H1 (cell line): ENCODE measurements at regions not wholly inside any gene's neighbourhood (a gene's known extent, or its start where the extent isn't known, plus 50 kb on each side); places are given as distances from the start of the nearest gene placed in this dataset.

ENCODE experiments used
- CTCF ChIA-PET: fragments of 300-600 bp; sonication (Branson Sonifier 250); formaldehyde crosslinking; loops from one replicate; lab custom pipeline; 2021; ENCODE audit not compliant: partially characterized antibody; lab: Charles Lee
- POLR2A ChIA-PET: fragments of 300-600 bp; sonication (Branson Sonifier 250); formaldehyde crosslinking; loops from one replicate; lab custom pipeline; 2021; ENCODE audit warnings: inconsistent platforms; ENCODE audit not compliant: partially characterized antibody; lab: Charles Lee
- DNase-seq, 2 experiments: peaks; one replicate each; pipeline versions ENCODE4 v3.0.0 to v3.0.0-alpha.2; 2010 to 2022; ENCODE audit warnings: low spot score in 2 of 2, low read depth in 1 of 2, mixed read lengths in 1 of 2
- FAIRE-seq: peaks from 2 replicates; lab custom pipeline; 2011; peaks lifted over from hg19 to GRCh38; lab: Jason Lieb, UNC
- H2AFZ ChIP-seq: 2 replicates; pipeline ENCODE4 v1.8.1; 2012; ENCODE audit warnings: low read length, inconsistent platforms
- H2AK5ac ChIP-seq: 2 replicates; pipeline ENCODE4 v1.6.1; 2013; ENCODE audit warnings: low read depth, low read length
- H2BK120ac ChIP-seq: replicated peaks from 2 replicates; pipeline ENCODE3; 2013; ENCODE audit warnings: low read depth, low read length, inconsistent platforms
- H2BK12ac ChIP-seq: 2 replicates; pipeline ENCODE4 v1.6.1; 2013; ENCODE audit warnings: low read depth, low read length
- H2BK15ac ChIP-seq: 2 replicates; pipeline ENCODE4 v1.6.1; 2013; ENCODE audit warnings: low read length
- H2BK20ac ChIP-seq: 2 replicates; pipeline ENCODE4 v1.6.1; 2013; ENCODE audit warnings: low read length
- H2BK5ac ChIP-seq: 2 replicates; pipeline ENCODE4 v1.6.1; 2013; ENCODE audit warnings: low read depth, low read length
- H3K14ac ChIP-seq: 2 replicates; pipeline ENCODE4 v1.6.1; 2013; ENCODE audit warnings: inconsistent platforms; ENCODE audit not compliant: insufficient read length
- H3K18ac ChIP-seq: 2 replicates; pipeline ENCODE4 v1.6.1; 2013; ENCODE audit warnings: low read length; ENCODE audit errors: extremely low read depth
- H3K23ac ChIP-seq: 2 replicates; pipeline ENCODE4 v1.6.1; 2013; ENCODE audit warnings: inconsistent platforms; ENCODE audit not compliant: insufficient read length
- H3K23me2 ChIP-seq: 2 replicates; pipeline ENCODE4 v1.6.1; 2013; ENCODE audit warnings: low read depth, low read length
- H3K27ac ChIP-seq: 2 replicates; pipeline ENCODE4 v1.6.1; 2011; ENCODE audit warnings: low read depth, low read length, inconsistent platforms
- H3K27me3 ChIP-seq, 4 experiments: replicated peaks in 1 of 4; 1 replicate in 1 of 4; 2 replicates in 3 of 4; pipeline versions ENCODE4 v1.6.1 to v1.8.1; 2011 to 2013; ENCODE audit warnings: low read length in 3 of 4, mild to moderate bottlenecking in 3 of 4, inconsistent platforms in 2 of 4, mixed read lengths in 2 of 4, moderate library complexity in 1 of 4; ENCODE audit not compliant: control insufficient read depth in 3 of 4, insufficient read depth in 3 of 4; ENCODE audit errors: extremely low read depth in 1 of 4
- H3K36me3 ChIP-seq, 4 experiments: 2 replicates each; pipeline versions ENCODE4 v1.6.1 to v1.8.1; 2011 to 2013; ENCODE audit warnings: mild to moderate bottlenecking in 4 of 4, low read length in 3 of 4, moderate library complexity in 2 of 4, control low read depth in 1 of 4, inconsistent platforms in 1 of 4; ENCODE audit not compliant: insufficient read depth in 4 of 4, control insufficient read depth in 2 of 4
- H3K4ac ChIP-seq: replicated peaks from 2 replicates; pipeline ENCODE3; 2013; ENCODE audit warnings: low read length, low read depth, mixed read lengths, inconsistent platforms; ENCODE audit not compliant: insufficient read length
- H3K4me1 ChIP-seq, 4 experiments: replicated peaks in 1 of 4; 1 replicate in 1 of 4; 2 replicates in 3 of 4; pipeline versions ENCODE4 v1.6.1 to v1.8.1; 2011 to 2013; ENCODE audit warnings: low read length in 3 of 4, inconsistent platforms in 2 of 4, mixed read lengths in 1 of 4; ENCODE audit not compliant: insufficient read depth in 4 of 4, control insufficient read depth in 3 of 4
- H3K4me2 ChIP-seq, 2 experiments: 2 replicates each; pipeline versions ENCODE4 v1.6.1 to v1.8.1; 2011 to 2013; ENCODE audit warnings: low read depth in 2 of 2, low read length in 2 of 2, control low read depth in 1 of 2, inconsistent platforms in 1 of 2, mild to moderate bottlenecking in 1 of 2; ENCODE audit not compliant: insufficient read depth in 1 of 2
- H3K4me3 ChIP-seq, 4 experiments: fragments of 200-600, 300-600 bp in 1 of 4; sonication (generic), shearing (Covaris generic), sonication (Bioruptor Twin) in 1 of 4; 2 replicates each; pipeline versions ENCODE4 v1.5.1 to v1.8.1; 2011 to 2016; ENCODE audit warnings: low read length in 4 of 4, low read depth in 3 of 4, control low read depth in 2 of 4, inconsistent platforms in 2 of 4, mild to moderate bottlenecking in 2 of 4, mixed read lengths in 1 of 4, moderate library complexity in 1 of 4; ENCODE audit not compliant: insufficient read depth in 2 of 4; ENCODE audit errors: extremely low read depth in 1 of 4
- H3K56ac ChIP-seq: replicated peaks from 2 replicates; pipeline ENCODE3; 2013; ENCODE audit warnings: low read depth, mild to moderate bottlenecking, mixed read lengths, low read length, inconsistent platforms; ENCODE audit not compliant: insufficient read length
- H3K79me1 ChIP-seq: 2 replicates; pipeline ENCODE4 v1.6.1; 2013; ENCODE audit warnings: low read depth, low read length, control low read depth
- H3K79me2 ChIP-seq, 2 experiments: 2 replicates each; pipeline versions ENCODE4 v1.6.1 to v1.8.1; 2012 to 2013; ENCODE audit warnings: low read length in 2 of 2, mild to moderate bottlenecking in 2 of 2, inconsistent platforms in 1 of 2; ENCODE audit not compliant: insufficient read depth in 2 of 2, control insufficient read depth in 1 of 2
- H3K9ac ChIP-seq, 4 experiments: replicated peaks in 1 of 4; 1 replicate in 1 of 4; 2 replicates in 3 of 4; pipeline versions ENCODE4 v1.6.1 to v1.8.1; 2011 to 2013; ENCODE audit warnings: low read depth in 3 of 4, low read length in 3 of 4, control low read depth in 2 of 4, mild to moderate bottlenecking in 2 of 4, moderate library complexity in 2 of 4, inconsistent platforms in 1 of 4; ENCODE audit errors: extremely low read depth in 1 of 4
- H3K9me3 ChIP-seq, 2 experiments: 2 replicates each; pipeline versions ENCODE4 v1.6.1 to v1.8.1; 2012 to 2013; ENCODE audit warnings: mild to moderate bottlenecking in 2 of 2, moderate library complexity in 2 of 2, control low read depth in 1 of 2, inconsistent platforms in 1 of 2, low read depth in 1 of 2, low read length in 1 of 2, mixed read lengths in 1 of 2; ENCODE audit not compliant: insufficient read depth in 2 of 2
- H4K20me1 ChIP-seq, 2 experiments: replicated peaks in 1 of 2; 2 replicates each; pipeline versions ENCODE3 to v1.8.1; 2011 to 2013; ENCODE audit warnings: inconsistent platforms in 2 of 2, low read length in 2 of 2, mild to moderate bottlenecking in 1 of 2; ENCODE audit not compliant: insufficient read depth in 2 of 2, control insufficient read depth in 1 of 2
- H4K5ac ChIP-seq: 2 replicates; pipeline ENCODE4 v1.6.1; 2013; ENCODE audit warnings: low read length, low read depth, mixed read lengths, inconsistent platforms; ENCODE audit not compliant: insufficient read length
- H4K8ac ChIP-seq: 2 replicates; pipeline ENCODE4 v1.8.0; 2013; ENCODE audit warnings: mild to moderate bottlenecking, moderate library complexity, low read length, inconsistent platforms; ENCODE audit not compliant: insufficient read depth; ENCODE audit errors: extremely low read depth
- H4K91ac ChIP-seq: replicated peaks from 2 replicates; pipeline ENCODE3; 2013; ENCODE audit warnings: low read length, mixed read lengths, inconsistent platforms; ENCODE audit not compliant: insufficient read length
- BACH1 ChIP-seq: IDR thresholded peaks from 2 replicates; pipeline ENCODE4 v1.6.1; 2012; ENCODE audit warnings: low read length, improper control_type of control experiment
- CBX5 ChIP-seq: fragments of 300-800, 300-1000 bp; sonication (generic); IDR thresholded peaks from 2 replicates; pipeline ENCODE4 v1.7.1; 2016; ENCODE audit warnings: antibody characterized with exemption, low read length, low read depth
- CEBPB ChIP-seq: IDR thresholded peaks from 2 replicates; pipeline ENCODE4 v1.6.1; 2012; ENCODE audit warnings: low read depth, low read length
- CHD1 ChIP-seq: IDR thresholded peaks from 2 replicates; pipeline ENCODE4 v1.6.1; 2012; ENCODE audit warnings: low read depth, low read length, improper control_type of control experiment
- JUN ChIP-seq: IDR thresholded peaks from 2 replicates; pipeline ENCODE4 v1.6.1; 2011; ENCODE audit warnings: low read depth, mild to moderate bottlenecking, improper control_type of control experiment, low read length
- KDM1A ChIP-seq: fragments of 200-600, 300-600 bp; sonication (generic); IDR thresholded peaks from 2 replicates; pipeline ENCODE4 v1.7.1; 2016; ENCODE audit warnings: mild to moderate bottlenecking, low read length, borderline replicate concordance
- POLR2A ChIP-seq, 2 experiments: IDR thresholded peaks; 1 replicate in 1 of 2; 2 replicates in 1 of 2; pipeline ENCODE4 v1.6.1; 2011; ENCODE audit warnings: low read depth in 2 of 2, low read length in 2 of 2, mild to moderate bottlenecking in 2 of 2; ENCODE audit errors: control extremely low read depth in 1 of 2
- POLR2AphosphoS5 ChIP-seq: IDR thresholded peaks from 2 replicates; pipeline ENCODE4 v1.6.1; 2011; ENCODE audit warnings: low read depth, low read length
- RFX5 ChIP-seq: IDR thresholded peaks from 2 replicates; pipeline ENCODE4 v1.6.1; 2011; ENCODE audit warnings: low read depth, low read length, improper control_type of control experiment, borderline replicate concordance
- SIN3A ChIP-seq, 2 experiments: IDR thresholded peaks in 1 of 2; conservative IDR thresholded peaks in 1 of 2; 2 replicates each; pipeline ENCODE4 v1.6.1; 2011 to 2012; ENCODE audit warnings: low read length in 2 of 2, improper control_type of control experiment in 1 of 2, low read depth in 1 of 2, mild to moderate bottlenecking in 1 of 2
- SRF ChIP-seq: IDR thresholded peaks from 2 replicates; pipeline ENCODE4 v1.6.1; 2011; ENCODE audit warnings: mild to moderate bottlenecking, low read depth, low read length, moderate library complexity
- TF ChIP-seq, protein P1 (sequence below): IDR thresholded peaks from 2 replicates; pipeline ENCODE4 v1.6.1; 2012; ENCODE audit warnings: inconsistent platforms
- TF ChIP-seq, protein P2 (sequence below), 3 experiments: IDR thresholded peaks; 1 replicate in 2 of 3; 2 replicates in 1 of 3; pipeline versions ENCODE4 v1.5.1 to v1.6.1; 2011; ENCODE audit warnings: low read length in 3 of 3, mild to moderate bottlenecking in 3 of 3, inconsistent platforms in 2 of 3, low read depth in 1 of 3, moderate library complexity in 1 of 3; ENCODE audit not compliant: insufficient read depth in 1 of 3; ENCODE audit errors: control extremely low read depth in 1 of 3

DNA sequence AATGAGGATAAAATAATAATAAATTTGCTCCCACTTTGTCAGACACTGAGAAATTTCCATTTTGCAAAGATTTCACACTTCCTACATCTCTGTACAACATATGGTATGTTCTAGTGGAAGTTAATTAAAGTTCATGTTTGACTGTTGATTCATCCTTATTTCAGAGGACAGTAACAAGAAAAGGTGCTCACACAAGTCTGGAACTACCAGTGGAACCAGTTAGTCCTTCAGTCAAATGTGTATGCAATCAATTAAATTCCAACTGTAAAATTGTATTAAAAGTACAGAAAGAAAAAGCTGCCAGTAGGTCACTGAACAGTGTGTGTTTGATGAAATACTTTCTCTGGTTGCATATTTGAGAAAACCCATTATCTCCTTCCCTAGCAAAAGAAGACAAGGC, 496.0 kb upstream of the PKN2 start:
- Histone ChIP-seq H4K91ac (no peak overlapping the region), H2AK5ac (no peak overlapping the region), H3K56ac (no peak overlapping the region), H2BK120ac (no peak overlapping the region), H3K27ac (no peak overlapping the region), H3K4me3 (no peak overlapping the region), H3K27me3 (no peaks in the 10 kb centered on the region), H3K23me2 (peaks cover 2% of the 10 kb centered on the region; the same call in 1 of the 2 replicates), H3K4me1 (no peaks in the 10 kb centered on the region), H3K4me2 (no peak overlapping the region), H3K14ac (no peak overlapping the region), H2BK5ac (no peak overlapping the region), H3K79me2 (no peaks in the 10 kb centered on the region), H3K9me3 (no peaks in the 10 kb centered on the region), H2BK15ac (no peak overlapping the region), H3K36me3 (no peaks in the 10 kb centered on the region), H3K79me1 (no peaks in the 10 kb centered on the region), H2AFZ (no peak overlapping the region), H4K5ac (no peak overlapping the region), H4K8ac (no peak overlapping the region), H3K9ac (no peak overlapping the region), H3K18ac (no peak overlapping the region), H3K4ac (no peak overlapping the region), H2BK20ac (no peak overlapping the region), H3K23ac (no peak overlapping the region), H4K20me1 (no peaks in the 10 kb centered on the region)
- POLR2A ChIA-PET, result no interaction called here
- no peak for FAIRE-seq
- CTCF ChIA-PET, result interaction anchor here (1.5 to 2.1 kb wide), 2 partner anchors 8 to 11 kb away, joined by 4 to 9 read pairs; no protein-coding TSS in a partner anchor
- TF ChIP-seq POLR2A (IDR thresholded peaks at IDR 0.05; ENCODE audit: control extremely low read depth in 1 of 2, low read depth in 2 of 2, low read length in 2 of 2), result no peak
- TF ChIP-seq SRF, result no peak
- no peak for TF ChIP-seq KDM1A
- TF ChIP-seq CBX5, result no peak
- TF ChIP-seq JUN, result no peak
- no peak for TF ChIP-seq CHD1
- TF ChIP-seq RFX5, result no peak
- TF ChIP-seq, protein P1, sequence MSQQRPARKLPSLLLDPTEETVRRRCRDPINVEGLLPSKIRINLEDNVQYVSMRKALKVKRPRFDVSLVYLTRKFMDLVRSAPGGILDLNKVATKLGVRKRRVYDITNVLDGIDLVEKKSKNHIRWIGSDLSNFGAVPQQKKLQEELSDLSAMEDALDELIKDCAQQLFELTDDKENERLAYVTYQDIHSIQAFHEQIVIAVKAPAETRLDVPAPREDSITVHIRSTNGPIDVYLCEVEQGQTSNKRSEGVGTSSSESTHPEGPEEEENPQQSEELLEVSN, result no peak
- TF ChIP-seq SIN3A (conservative IDR thresholded peaks at IDR 0.05 in 1 of 2, IDR thresholded peaks at IDR 0.05 in 1 of 2; ENCODE audit: low read depth in 1 of 2, low read length in 2 of 2), result no peak
- TF ChIP-seq BACH1, result no peak
- TF ChIP-seq, protein P2, sequence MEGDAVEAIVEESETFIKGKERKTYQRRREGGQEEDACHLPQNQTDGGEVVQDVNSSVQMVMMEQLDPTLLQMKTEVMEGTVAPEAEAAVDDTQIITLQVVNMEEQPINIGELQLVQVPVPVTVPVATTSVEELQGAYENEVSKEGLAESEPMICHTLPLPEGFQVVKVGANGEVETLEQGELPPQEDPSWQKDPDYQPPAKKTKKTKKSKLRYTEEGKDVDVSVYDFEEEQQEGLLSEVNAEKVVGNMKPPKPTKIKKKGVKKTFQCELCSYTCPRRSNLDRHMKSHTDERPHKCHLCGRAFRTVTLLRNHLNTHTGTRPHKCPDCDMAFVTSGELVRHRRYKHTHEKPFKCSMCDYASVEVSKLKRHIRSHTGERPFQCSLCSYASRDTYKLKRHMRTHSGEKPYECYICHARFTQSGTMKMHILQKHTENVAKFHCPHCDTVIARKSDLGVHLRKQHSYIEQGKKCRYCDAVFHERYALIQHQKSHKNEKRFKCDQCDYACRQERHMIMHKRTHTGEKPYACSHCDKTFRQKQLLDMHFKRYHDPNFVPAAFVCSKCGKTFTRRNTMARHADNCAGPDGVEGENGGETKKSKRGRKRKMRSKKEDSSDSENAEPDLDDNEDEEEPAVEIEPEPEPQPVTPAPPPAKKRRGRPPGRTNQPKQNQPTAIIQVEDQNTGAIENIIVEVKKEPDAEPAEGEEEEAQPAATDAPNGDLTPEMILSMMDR (IDR thresholded peaks at IDR 0.05; ENCODE audit: control extremely low read depth in 1 of 3, insufficient read depth in 1 of 3, low read depth in 1 of 3, low read length in 3 of 3), result no peak
- no peak for TF ChIP-seq CEBPB
- TF ChIP-seq POLR2AphosphoS5, result no peak
- TF ChIP-seq, all 59 proteins: peak for 0
- no peak for DNase-seq
- no peak overlapping the region for H2BK12ac ChIP-seq
